K562 (cell line): ENCODE measurements at regions not wholly inside any gene's neighbourhood (a gene's known extent, or its start where the extent isn't known, plus 50 kb on each side); places are given as distances from the start of the nearest gene placed in this dataset.

ENCODE experiments used
- ATAC-seq: fragments of 200-7000 bp; cut with Tn5 transposase; 3 replicates; pipeline ENCODE4 v1.9.1; 2020; ENCODE audit warnings: moderate library complexity
- BruUV-seq: library from RNA; stranded (reverse); fragments of 400-500 nt; replicated peaks from 2 replicates; lab custom pipeline; 2021; lab: Mats Ljungman, UMichigan
- CTCF ChIA-PET: fragments of 300-600 bp; formaldehyde crosslinking; extraction: SDS; loops from one replicate; lab custom pipeline; 2021; ENCODE audit warnings: low intra/inter-chr PET ratio; lab: Yijun Ruan, JAX
- POLR2A ChIA-PET: fragments of 300-600, 350-650 bp; sonication (Branson Sonifier 250); formaldehyde crosslinking; extraction: SDS; loops from one replicate; lab custom pipeline; 2021; ENCODE audit warnings: antibody characterized with exemption, inconsistent platforms; lab: Yijun Ruan, JAX
- DNase-seq, 4 experiments: peaks; one replicate each; pipeline versions ENCODE4 v3.0.0 to v3.0.0-alpha.2; 2011 to 2018; ENCODE audit warnings: low spot score in 3 of 4, mixed read lengths in 3 of 4; ENCODE audit errors: extremely low read depth in 1 of 4
- FAIRE-seq: peaks from 2 replicates; lab custom pipeline; 2011; peaks lifted over from hg19 to GRCh38; lab: Jason Lieb, UNC
- H2AFZ ChIP-seq: 2 replicates; pipeline ENCODE4 v1.6.0; 2011; ENCODE audit warnings: low read depth, low read length, control low read depth, inconsistent platforms
- H3K27ac ChIP-seq: fragments of 200-600 bp; 3 replicates; pipeline ENCODE4 v1.8.0; 2011; ENCODE audit warnings: low read depth, mild to moderate bottlenecking, control low read depth, inconsistent platforms, low read length, moderate library complexity, mixed read lengths; ENCODE audit errors: extremely low read depth
- H3K27me3 ChIP-seq, 2 experiments: fragments of 300-600 bp in 1 of 2; 2 replicates in 1 of 2; 3 replicates in 1 of 2; pipeline versions ENCODE4 v1.6.0 to v1.8.0; 2011; ENCODE audit warnings: inconsistent platforms in 2 of 2, low read length in 2 of 2, mild to moderate bottlenecking in 1 of 2, mixed read lengths in 1 of 2, moderate library complexity in 1 of 2; ENCODE audit not compliant: control insufficient read depth in 2 of 2, insufficient read depth in 2 of 2
- H3K36me3 ChIP-seq: fragments of 300-600 bp; 3 replicates; pipeline ENCODE4 v1.8.0; 2011; ENCODE audit warnings: mild to moderate bottlenecking, low read length, inconsistent platforms; ENCODE audit not compliant: control insufficient read depth, insufficient read depth
- H3K4me1 ChIP-seq, 2 experiments: fragments of 200-600 bp in 1 of 2; replicated peaks in 1 of 2; 2 replicates in 1 of 2; 3 replicates in 1 of 2; pipeline versions ENCODE4 v1.5.1 to v1.8.0; 2011; ENCODE audit warnings: inconsistent platforms in 2 of 2, low read length in 2 of 2, mild to moderate bottlenecking in 1 of 2, mixed read lengths in 1 of 2, moderate library complexity in 1 of 2; ENCODE audit not compliant: control insufficient read depth in 2 of 2, insufficient read depth in 2 of 2
- H3K4me2 ChIP-seq: 2 replicates; pipeline ENCODE4 v1.6.1; 2011; ENCODE audit warnings: low read length, control low read depth, inconsistent platforms, mixed read lengths; ENCODE audit not compliant: insufficient read depth
- H3K4me3 ChIP-seq: fragments of 200-600 bp; sonication (generic), shearing (Covaris generic); 2 replicates; pipeline ENCODE4 v1.5.1; 2016; ENCODE audit warnings: control low read depth, inconsistent platforms
- H3K79me2 ChIP-seq: fragments of 200-600 bp; 3 replicates; pipeline ENCODE4 v1.8.0; 2011; ENCODE audit warnings: low read length, inconsistent platforms; ENCODE audit not compliant: control insufficient read depth, insufficient read depth
- H3K9ac ChIP-seq, 2 experiments: 2 replicates each; pipeline versions ENCODE4 v1.6.0 to v1.6.1; 2011; ENCODE audit warnings: low read depth in 2 of 2, low read length in 2 of 2, control low read depth in 1 of 2, inconsistent platforms in 1 of 2, mild to moderate bottlenecking in 1 of 2, mixed read lengths in 1 of 2; ENCODE audit not compliant: insufficient read depth in 1 of 2
- H3K9me1 ChIP-seq: one replicate; pipeline ENCODE4 v1.6.0; 2011; ENCODE audit warnings: inconsistent platforms, mild to moderate bottlenecking, low read length, moderate library complexity; ENCODE audit not compliant: control insufficient read depth, insufficient read depth
- H3K9me3 ChIP-seq: replicated peaks from 2 replicates; pipeline ENCODE4 v1.5.1; 2011; ENCODE audit warnings: low read depth, low read length, inconsistent platforms; ENCODE audit not compliant: control insufficient read depth, insufficient read depth
- H4K20me1 ChIP-seq: replicated peaks from 2 replicates; pipeline ENCODE4 v1.6.1; 2011; ENCODE audit warnings: low read length, inconsistent platforms, mixed read lengths; ENCODE audit not compliant: control insufficient read depth, insufficient read depth
- CBX3 ChIP-seq, 2 experiments: IDR thresholded peaks; 1 replicate in 1 of 2; 2 replicates in 1 of 2; pipeline ENCODE4 v1.6.1; 2012; ENCODE audit warnings: inconsistent platforms in 2 of 2, low read length in 2 of 2, borderline replicate concordance in 1 of 2, control low read depth in 1 of 2
- EGR1 ChIP-seq: fragments of 450-650 bp; conservative IDR thresholded peaks from 2 replicates; pipeline ENCODE4 v1.6.1; 2017; ENCODE audit warnings: mild to moderate bottlenecking
- FUS ChIP-seq: fragments of 200-400 bp; formaldehyde crosslinking; optimal IDR thresholded peaks from 2 replicates; pipeline ENCODE3; 2017; ENCODE audit warnings: low read depth, low read length
- JUN ChIP-seq, 2 experiments: sonication (generic) in 1 of 2; formaldehyde crosslinking in 1 of 2; IDR thresholded peaks; 2 replicates each; pipeline versions ENCODE4 v1.6.1 to v1.8.0; 2012 to 2022; ENCODE audit warnings: borderline replicate concordance in 2 of 2, mild to moderate bottlenecking in 2 of 2, improper control_type of control experiment in 1 of 2, low read depth in 1 of 2, low read length in 1 of 2, missing genetic modification reagents in 1 of 2
- POLR2B ChIP-seq: fragments of 450-650 bp; IDR thresholded peaks from 2 replicates; pipeline ENCODE4 v1.6.1; 2018; ENCODE audit warnings: low read depth; ENCODE audit not compliant: partially characterized antibody
- RHOXF2B ChIP-seq: fragments of 250-450 bp; sonication (Bioruptor Pico); conservative IDR thresholded peaks from 2 replicates; pipeline ENCODE4 v1.5.1; 2021
- SOX6 ChIP-seq: fragments of 450-650 bp; IDR thresholded peaks from 2 replicates; pipeline ENCODE4 v1.6.1; 2014; ENCODE audit warnings: mild to moderate bottlenecking
- SRSF1 ChIP-seq: fragments of 200-400 bp; formaldehyde crosslinking; IDR thresholded peaks from 2 replicates; pipeline ENCODE4 v1.6.1; 2017; ENCODE audit warnings: mild to moderate bottlenecking, low read depth, low read length, moderate library complexity
- ZKSCAN3 ChIP-seq: fragments of 250-450 bp; sonication (Bioruptor Pico); IDR thresholded peaks from 2 replicates; pipeline ENCODE4 v1.4.0; 2020
- ZNF133 ChIP-seq: fragments of 250-450 bp; sonication (Bioruptor Pico); IDR thresholded peaks from 2 replicates; pipeline ENCODE4 v1.4.0; 2020; ENCODE audit warnings: mild to moderate bottlenecking
- WGBS: fragments of 100-300 bp; shearing (Covaris generic); methylation state at CpG from one replicate; pipeline ENCODE4 v1.1.6; 2016; ENCODE audit warnings: low coverage, mixed read lengths; ENCODE audit not compliant: insufficient coverage; ENCODE audit errors: missing lambda C conversion rate; 5-methylcytosine and 5-hydroxymethylcytosine counted together
- in situ Hi-C: fragments of 300-500 bp; cut with MboI; formaldehyde crosslinking; loops from 4 replicates; pipeline ENCODE4 v1.15.0; 2018; ENCODE audit warnings: inconsistent platforms, mixed read lengths
- intact Hi-C: fragments of 100-400 bp; cut with micrococcal nuclease; formaldehyde crosslinking; loops from 2 replicates; pipeline ENCODE4 v1.14.2; 2022
- TF ChIP-seq, protein P1 (sequence below): IDR thresholded peaks from 3 replicates; pipeline ENCODE4 v1.6.1; 2011; ENCODE audit warnings: borderline replicate concordance, mild to moderate bottlenecking; ENCODE audit not compliant: insufficient read length, insufficient read depth
- TF ChIP-seq, protein P2 (sequence below), 2 experiments: fragments of 450-650 bp in 1 of 2; sonication (generic) in 1 of 2; formaldehyde crosslinking; conservative IDR thresholded peaks; 2 replicates each; pipeline versions ENCODE4 v1.4.0 to v1.8.1; 2020 to 2022; ENCODE audit warnings: mild to moderate bottlenecking in 1 of 2, missing genetic modification reagents in 1 of 2
- TF ChIP-seq, protein P3 (sequence below): fragments of 450-650 bp; IDR thresholded peaks from 2 replicates; pipeline ENCODE4 v1.6.1; 2018; ENCODE audit not compliant: partially characterized antibody
- TF ChIP-seq, protein P4 (sequence below): fragments of 450-650 bp; IDR thresholded peaks from 2 replicates; pipeline ENCODE4 v1.6.1; 2016; ENCODE audit warnings: borderline replicate concordance

DNA sequence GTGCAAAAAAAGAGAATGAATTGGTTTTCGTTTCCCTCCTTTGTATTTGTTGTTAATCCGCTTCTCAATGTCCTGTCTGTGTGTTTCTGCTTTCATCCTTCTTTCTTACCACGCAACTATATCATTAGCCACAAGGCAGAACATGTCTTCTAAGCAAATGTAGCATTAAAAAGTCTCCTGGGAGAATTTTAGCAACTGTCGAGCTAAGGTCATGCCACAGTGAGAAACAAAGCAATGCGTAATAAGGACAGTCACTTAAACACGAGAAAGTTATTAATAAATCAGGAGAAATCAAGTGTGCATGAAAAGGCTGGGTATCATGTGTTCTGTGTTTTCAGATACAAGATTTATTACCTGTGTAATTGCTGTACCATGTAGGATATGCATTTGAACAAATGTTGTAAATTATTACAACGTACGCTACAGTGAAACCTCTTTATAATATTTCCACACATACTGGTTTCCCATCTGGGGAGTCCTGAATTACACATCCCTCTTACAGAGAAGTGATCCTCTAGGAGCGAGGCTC, 890.8 kb downstream of the TRIML1 start:
- H4K20me1 ChIP-seq, result no peaks in the 10 kb centered on the region
- no peaks in the 10 kb centered on the region for H3K4me1 ChIP-seq
- FAIRE-seq (no peak), DNase-seq (no peak), ATAC-seq (no peak)
- ChIA-PET CTCF (no interaction called here), POLR2A (no interaction called here)
- no peaks in the 10 kb centered on the region for H3K36me3 ChIP-seq
- H3K9me1 ChIP-seq, result no peaks in the 10 kb centered on the region
- no peaks in the 10 kb centered on the region for H3K79me2 ChIP-seq
- no peaks in the 10 kb centered on the region for H3K27me3 ChIP-seq
- no peak overlapping the region for H3K4me3 ChIP-seq
- H3K27ac ChIP-seq, result no peak overlapping the region
- intact Hi-C loops, result no loop called here
- BruUV-seq, result no TSS peak
- in situ Hi-C loops, result no loop called here
- H3K9me3 ChIP-seq, result no peaks in the 10 kb centered on the region; the same call in 1 of the 2 replicates
- no peak overlapping the region for H3K4me2 ChIP-seq
- 3% methylated on average over 9 of the region's 9 CpGs for WGBS
- no peak overlapping the region for H2AFZ ChIP-seq
- H3K9ac ChIP-seq, result no peak overlapping the region
- TF ChIP-seq SRSF1, result no peak
- TF ChIP-seq, protein P1, sequence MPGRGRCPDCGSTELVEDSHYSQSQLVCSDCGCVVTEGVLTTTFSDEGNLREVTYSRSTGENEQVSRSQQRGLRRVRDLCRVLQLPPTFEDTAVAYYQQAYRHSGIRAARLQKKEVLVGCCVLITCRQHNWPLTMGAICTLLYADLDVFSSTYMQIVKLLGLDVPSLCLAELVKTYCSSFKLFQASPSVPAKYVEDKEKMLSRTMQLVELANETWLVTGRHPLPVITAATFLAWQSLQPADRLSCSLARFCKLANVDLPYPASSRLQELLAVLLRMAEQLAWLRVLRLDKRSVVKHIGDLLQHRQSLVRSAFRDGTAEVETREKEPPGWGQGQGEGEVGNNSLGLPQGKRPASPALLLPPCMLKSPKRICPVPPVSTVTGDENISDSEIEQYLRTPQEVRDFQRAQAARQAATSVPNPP, result no peak
- TF ChIP-seq POLR2B, result no peak
- no peak for TF ChIP-seq RHOXF2B (CRISPR knock-in tag)
- no peak for TF ChIP-seq ZNF133 (CRISPR knock-in tag)
- no peak for TF ChIP-seq JUN (IDR thresholded peaks at IDR 0.05; ENCODE audit: borderline replicate concordance, low read depth, low read length)
- no peak for TF ChIP-seq JUN (CRISPR knock-in tag; IDR thresholded peaks at IDR 0.05; ENCODE audit: borderline replicate concordance)
- no peak for TF ChIP-seq EGR1
- TF ChIP-seq ZKSCAN3 (CRISPR knock-in tag), result no peak
- TF ChIP-seq, protein P2, sequence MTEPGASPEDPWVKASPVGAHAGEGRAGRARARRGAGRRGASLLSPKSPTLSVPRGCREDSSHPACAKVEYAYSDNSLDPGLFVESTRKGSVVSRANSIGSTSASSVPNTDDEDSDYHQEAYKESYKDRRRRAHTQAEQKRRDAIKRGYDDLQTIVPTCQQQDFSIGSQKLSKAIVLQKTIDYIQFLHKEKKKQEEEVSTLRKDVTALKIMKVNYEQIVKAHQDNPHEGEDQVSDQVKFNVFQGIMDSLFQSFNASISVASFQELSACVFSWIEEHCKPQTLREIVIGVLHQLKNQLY (CRISPR knock-in tag; conservative IDR thresholded peaks at IDR 0.05), result no peak
- TF ChIP-seq, protein P3, sequence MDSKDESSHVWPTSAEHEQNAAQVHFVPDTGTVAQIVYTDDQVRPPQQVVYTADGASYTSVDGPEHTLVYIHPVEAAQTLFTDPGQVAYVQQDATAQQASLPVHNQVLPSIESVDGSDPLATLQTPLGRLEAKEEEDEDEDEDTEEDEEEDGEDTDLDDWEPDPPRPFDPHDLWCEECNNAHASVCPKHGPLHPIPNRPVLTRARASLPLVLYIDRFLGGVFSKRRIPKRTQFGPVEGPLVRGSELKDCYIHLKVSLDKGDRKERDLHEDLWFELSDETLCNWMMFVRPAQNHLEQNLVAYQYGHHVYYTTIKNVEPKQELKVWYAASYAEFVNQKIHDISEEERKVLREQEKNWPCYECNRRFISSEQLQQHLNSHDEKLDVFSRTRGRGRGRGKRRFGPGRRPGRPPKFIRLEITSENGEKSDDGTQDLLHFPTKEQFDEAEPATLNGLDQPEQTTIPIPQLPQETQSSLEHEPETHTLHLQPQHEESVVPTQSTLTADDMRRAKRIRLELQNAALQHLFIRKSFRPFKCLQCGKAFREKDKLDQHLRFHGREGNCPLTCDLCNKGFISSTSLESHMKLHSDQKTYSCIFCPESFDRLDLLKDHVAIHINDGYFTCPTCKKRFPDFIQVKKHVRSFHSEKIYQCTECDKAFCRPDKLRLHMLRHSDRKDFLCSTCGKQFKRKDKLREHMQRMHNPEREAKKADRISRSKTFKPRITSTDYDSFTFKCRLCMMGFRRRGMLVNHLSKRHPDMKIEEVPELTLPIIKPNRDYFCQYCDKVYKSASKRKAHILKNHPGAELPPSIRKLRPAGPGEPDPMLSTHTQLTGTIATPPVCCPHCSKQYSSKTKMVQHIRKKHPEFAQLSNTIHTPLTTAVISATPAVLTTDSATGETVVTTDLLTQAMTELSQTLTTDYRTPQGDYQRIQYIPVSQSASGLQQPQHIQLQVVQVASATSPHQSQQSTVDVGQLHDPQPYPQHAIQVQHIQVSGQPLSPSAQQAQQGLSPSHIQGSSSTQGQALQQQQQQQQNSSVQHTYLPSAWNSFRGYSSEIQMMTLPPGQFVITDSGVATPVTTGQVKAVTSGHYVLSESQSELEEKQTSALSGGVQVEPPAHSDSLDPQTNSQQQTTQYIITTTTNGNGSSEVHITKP, result no peak
- TF ChIP-seq FUS, result no peak
- no peak for TF ChIP-seq SOX6
- TF ChIP-seq CBX3 (IDR thresholded peaks at IDR 0.05; ENCODE audit: borderline replicate concordance in 1 of 2, low read length in 2 of 2), result no peak
- TF ChIP-seq, protein P4, sequence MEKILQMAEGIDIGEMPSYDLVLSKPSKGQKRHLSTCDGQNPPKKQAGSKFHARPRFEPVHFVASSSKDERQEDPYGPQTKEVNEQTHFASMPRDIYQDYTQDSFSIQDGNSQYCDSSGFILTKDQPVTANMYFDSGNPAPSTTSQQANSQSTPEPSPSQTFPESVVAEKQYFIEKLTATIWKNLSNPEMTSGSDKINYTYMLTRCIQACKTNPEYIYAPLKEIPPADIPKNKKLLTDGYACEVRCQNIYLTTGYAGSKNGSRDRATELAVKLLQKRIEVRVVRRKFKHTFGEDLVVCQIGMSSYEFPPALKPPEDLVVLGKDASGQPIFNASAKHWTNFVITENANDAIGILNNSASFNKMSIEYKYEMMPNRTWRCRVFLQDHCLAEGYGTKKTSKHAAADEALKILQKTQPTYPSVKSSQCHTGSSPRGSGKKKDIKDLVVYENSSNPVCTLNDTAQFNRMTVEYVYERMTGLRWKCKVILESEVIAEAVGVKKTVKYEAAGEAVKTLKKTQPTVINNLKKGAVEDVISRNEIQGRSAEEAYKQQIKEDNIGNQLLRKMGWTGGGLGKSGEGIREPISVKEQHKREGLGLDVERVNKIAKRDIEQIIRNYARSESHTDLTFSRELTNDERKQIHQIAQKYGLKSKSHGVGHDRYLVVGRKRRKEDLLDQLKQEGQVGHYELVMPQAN, result no peak
